ENCODE measurements at regions not wholly inside any gene's neighbourhood (a gene's known extent, or its start where the extent isn't known, plus 50 kb on each side); places are given as distances from the start of the nearest gene placed in this dataset.

- no peaks in the 10 kb centered on the region for H3K9me3 ChIP-seq (ENCODE audit: low read length)
- no peak overlapping the region for H3K4me3 ChIP-seq (ENCODE audit: low read length)
- H3F3A ChIP-seq (ENCODE audit: insufficient read depth, low read length, poor library complexity, severe bottlenecking): no peaks in the 10 kb centered on the region
- H3K9ac ChIP-seq (ENCODE audit: low read length): no peak overlapping the region
- no peaks in the 10 kb centered on the region for H4K20me1 ChIP-seq (ENCODE audit: insufficient read depth)
- no peaks in the 10 kb centered on the region for H3K36me3 ChIP-seq (ENCODE audit: insufficient read depth, low read length)
- TF ChIP-seq EZH2 (IDR thresholded peaks at IDR 0.05; ENCODE audit: borderline replicate concordance, insufficient read depth, low read length, poor library complexity, severe bottlenecking) (no peak), MXI1 (conservative IDR thresholded peaks at IDR 0.05; ENCODE audit: poor library complexity, severe bottlenecking) (no peak), SMC3 (conservative IDR thresholded peaks at IDR 0.05; ENCODE audit: poor library complexity) (no peak), RAD21 (conservative IDR thresholded peaks at IDR 0.05) (no peak), EP300 (conservative IDR thresholded peaks at IDR 0.05; ENCODE audit: poor library complexity, severe bottlenecking) (no peak), TAF1 (IDR thresholded peaks at IDR 0.05; ENCODE audit: low read depth) (no peak), REST (IDR thresholded peaks at IDR 0.05; ENCODE audit: borderline replicate concordance) (no peak), POLR2AphosphoS5 (IDR thresholded peaks at IDR 0.05) (no peak)
- TF ChIP-seq, protein P1, sequence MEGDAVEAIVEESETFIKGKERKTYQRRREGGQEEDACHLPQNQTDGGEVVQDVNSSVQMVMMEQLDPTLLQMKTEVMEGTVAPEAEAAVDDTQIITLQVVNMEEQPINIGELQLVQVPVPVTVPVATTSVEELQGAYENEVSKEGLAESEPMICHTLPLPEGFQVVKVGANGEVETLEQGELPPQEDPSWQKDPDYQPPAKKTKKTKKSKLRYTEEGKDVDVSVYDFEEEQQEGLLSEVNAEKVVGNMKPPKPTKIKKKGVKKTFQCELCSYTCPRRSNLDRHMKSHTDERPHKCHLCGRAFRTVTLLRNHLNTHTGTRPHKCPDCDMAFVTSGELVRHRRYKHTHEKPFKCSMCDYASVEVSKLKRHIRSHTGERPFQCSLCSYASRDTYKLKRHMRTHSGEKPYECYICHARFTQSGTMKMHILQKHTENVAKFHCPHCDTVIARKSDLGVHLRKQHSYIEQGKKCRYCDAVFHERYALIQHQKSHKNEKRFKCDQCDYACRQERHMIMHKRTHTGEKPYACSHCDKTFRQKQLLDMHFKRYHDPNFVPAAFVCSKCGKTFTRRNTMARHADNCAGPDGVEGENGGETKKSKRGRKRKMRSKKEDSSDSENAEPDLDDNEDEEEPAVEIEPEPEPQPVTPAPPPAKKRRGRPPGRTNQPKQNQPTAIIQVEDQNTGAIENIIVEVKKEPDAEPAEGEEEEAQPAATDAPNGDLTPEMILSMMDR (IDR thresholded peaks at IDR 0.05; ENCODE audit: poor library complexity, severe bottlenecking): no peak
- no peak overlapping the region for H2AFZ ChIP-seq (ENCODE audit: low read depth, low read length)
- no peak overlapping the region for H3K4me2 ChIP-seq (ENCODE audit: low read length)
- no peaks in the 10 kb centered on the region for H3K9me2 ChIP-seq (ENCODE audit: insufficient read depth, low read length)
- no peak overlapping the region for H3K27ac ChIP-seq (ENCODE audit: low read length)
- no peaks in the 10 kb centered on the region for H3K27me3 ChIP-seq (ENCODE audit: insufficient read depth, low read depth, low read length)
- no peaks in the 10 kb centered on the region for H3K79me2 ChIP-seq (replicated peaks; ENCODE audit: insufficient read depth, low read length)
Observed at GRCh38 chr12:23421556-23421955, 527.9 kb downstream of the SOX5 start.

DNA sequence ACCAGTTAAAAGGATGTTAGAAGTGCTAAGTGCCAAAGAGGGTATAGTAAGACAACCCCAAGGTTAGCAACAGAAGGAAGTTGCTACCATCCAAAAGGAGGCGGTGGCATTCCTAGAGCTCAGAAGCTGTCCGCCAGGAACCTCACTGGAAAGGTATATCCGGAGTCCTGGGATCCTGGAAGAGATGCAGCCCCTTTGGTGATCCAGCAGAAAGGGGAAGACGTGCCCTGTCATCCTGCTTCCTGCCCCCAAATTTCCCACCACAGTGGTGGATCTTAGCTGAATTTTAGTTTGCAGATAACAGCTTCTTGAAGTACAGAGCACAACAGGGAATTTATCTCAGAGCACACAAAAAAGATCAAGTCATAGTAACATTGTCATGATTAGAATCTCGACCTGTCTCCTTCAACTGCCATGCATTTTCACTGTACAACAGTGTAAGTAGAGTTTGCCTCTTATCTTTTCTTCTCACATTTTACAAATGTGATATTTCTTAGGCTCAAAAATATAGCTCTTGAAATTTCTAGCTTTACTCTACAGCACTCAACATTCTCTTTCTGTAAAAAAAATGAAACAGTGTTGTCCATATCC lies 526.3 kb downstream of the SOX5 start:
- Histone ChIP-seq H3K4me2 (ENCODE audit: low read length) (no peak overlapping the region), H3F3A (ENCODE audit: insufficient read depth, low read length, poor library complexity, severe bottlenecking) (no peaks in the 10 kb centered on the region), H2AFZ (ENCODE audit: low read depth, low read length) (no peak overlapping the region), H3K9ac (ENCODE audit: low read length) (no peak overlapping the region), H3K4me3 (ENCODE audit: low read length) (no peak overlapping the region), H3K27me3 (ENCODE audit: insufficient read depth, low read depth, low read length) (no peaks in the 10 kb centered on the region), H4K20me1 (ENCODE audit: insufficient read depth) (no peaks in the 10 kb centered on the region), H3K27ac (ENCODE audit: low read length) (no peak overlapping the region), H3K79me2 (replicated peaks; ENCODE audit: insufficient read depth, low read length) (no peaks in the 10 kb centered on the region), H3K36me3 (ENCODE audit: insufficient read depth, low read length) (no peaks in the 10 kb centered on the region), H3K9me3 (ENCODE audit: low read length) (no peaks in the 10 kb centered on the region), H3K9me2 (ENCODE audit: insufficient read depth, low read length) (no peaks in the 10 kb centered on the region)
- TF ChIP-seq EP300 (conservative IDR thresholded peaks at IDR 0.05; ENCODE audit: poor library complexity, severe bottlenecking): no peak

Measured in neural cell (in vitro differentiated cells).